Tibial artery (tissue), 4 donors: ENCODE measurements at regions not wholly inside any gene's neighbourhood (a gene's known extent, or its start where the extent isn't known, plus 50 kb on each side); places are given as distances from the start of the nearest gene placed in this dataset.
"Not testable (repeated sequence)": the region's sequence is repeated elsewhere in the genome, so short reads cannot be mapped to it uniquely, and the experiment has no call there.

ENCODE experiments used
- DNase-seq, 2 donors: peaks; one replicate each; pipeline ENCODE4 v3.0.0-alpha.2; 2019
- H3K27ac ChIP-seq, 2 donors: fragments of 200-600 bp; sonication (generic) in 1 of 2; 1 replicate in 1 of 2; 2 replicates in 1 of 2; pipeline ENCODE4 v1.5.1; 2018 to 2019; ENCODE audit warnings: mild to moderate bottlenecking in 1 of 2
- H3K27me3 ChIP-seq, 2 donors: fragments of 200-600 bp; sonication (generic) in 1 of 2; one replicate each; pipeline versions ENCODE4 v1.5.1 to v1.6.0; 2016 to 2019
- H3K36me3 ChIP-seq, 3 donors: fragments of 200-600 bp; sonication (generic) in 2 of 3; one replicate each; pipeline ENCODE4 v1.5.1; 2016 to 2019; ENCODE audit warnings: mild to moderate bottlenecking in 2 of 3
- H3K4me1 ChIP-seq, 4 donors: fragments of 200-600 bp; sonication (generic) in 2 of 4; 1 replicate in 3 of 4; 2 replicates in 1 of 4; pipeline ENCODE4 v1.5.1; 2016 to 2019
- H3K4me3 ChIP-seq, 2 donors: fragments of 200-600 bp; sonication (generic) in 1 of 2; 1 replicate in 1 of 2; 2 replicates in 1 of 2; pipeline ENCODE4 v1.5.1; 2018 to 2019; ENCODE audit warnings: mild to moderate bottlenecking in 2 of 2
- H3K9me3 ChIP-seq, 3 donors: fragments of 200-600 bp; sonication (generic) in 1 of 3; one replicate each; pipeline ENCODE4 v1.5.1; 2016 to 2019
- CTCF ChIP-seq, 2 experiments: fragments of 200-600 bp in 1 of 2; fragments of 450-650 bp in 1 of 2; IDR thresholded peaks; one replicate each; pipeline ENCODE4 v1.5.1; 2017 to 2019; ENCODE audit warnings: antibody characterized with exemption in 2 of 2, mild to moderate bottlenecking in 1 of 2, moderate library complexity in 1 of 2
- intact Hi-C: fragments of 100-400 bp; cut with DNase I; formaldehyde crosslinking; loops from one replicate; pipeline ENCODE4 v1.15.0; 2023; ENCODE audit warnings: low total_unique reads

DNA sequence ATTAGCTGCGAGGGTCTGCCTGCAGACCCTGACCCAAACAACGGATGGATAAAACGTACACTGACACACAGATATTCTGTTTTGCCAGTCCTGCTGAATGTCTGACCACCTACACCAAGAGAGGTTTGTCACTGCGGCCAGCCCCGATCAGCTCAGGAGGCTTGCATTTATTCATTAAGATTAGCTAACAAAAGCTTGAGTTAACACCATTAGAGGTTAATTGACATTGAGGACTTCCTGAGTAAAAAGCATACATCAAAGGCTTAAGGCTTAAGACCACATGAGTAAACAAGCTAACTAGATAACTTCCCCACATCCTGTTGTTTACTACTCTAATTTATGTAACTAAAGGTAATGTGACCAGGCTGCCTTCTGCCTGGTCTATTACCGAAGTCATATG is 198.1 kb upstream of the TRPC7 start:
- Histone ChIP-seq H3K9me3 (no peaks in the 10 kb centered on the region), H3K36me3 (no peaks in the 10 kb centered on the region), H3K27me3 (no peaks in the 10 kb centered on the region), H3K4me1 (no peaks in the 10 kb centered on the region), H3K4me3 (no peak overlapping the region), H3K27ac (no peak overlapping the region)
- TF ChIP-seq CTCF (IDR thresholded peaks at IDR 0.05), result no peak
- intact Hi-C loops, result loop anchor here (5.0 kb wide), 1 partner anchor 1219 kb away; no protein-coding TSS in a partner anchor
- no peak for DNase-seq

DNA sequence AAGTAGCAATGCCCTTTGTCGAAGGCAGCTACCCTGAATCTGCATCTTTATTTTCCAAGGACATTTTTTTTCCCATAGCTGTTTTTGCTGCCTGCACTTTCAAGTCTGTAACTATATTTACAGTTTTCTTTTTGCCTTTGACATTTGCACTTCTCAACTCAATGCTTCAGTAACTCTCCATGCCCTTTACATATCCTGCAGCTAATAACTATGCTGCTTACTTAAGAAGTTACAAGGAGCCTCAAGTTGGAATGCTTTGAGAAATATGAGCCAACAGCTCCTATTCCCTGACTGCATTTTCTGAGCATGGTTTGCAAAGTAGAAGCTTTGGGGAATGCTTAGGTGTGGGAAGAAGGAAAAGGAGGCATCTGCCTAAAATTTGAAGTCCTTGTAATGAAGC is 194.8 kb upstream of the TRPC7 start:
- H3K4me1 ChIP-seq, result no peaks in the 10 kb centered on the region
- intact Hi-C loops, result loop anchor here (5.0 kb wide), 1 partner anchor 1222 kb away; no protein-coding TSS in a partner anchor
- no peak for DNase-seq
- H3K36me3 ChIP-seq, result no peaks in the 10 kb centered on the region
- H3K9me3 ChIP-seq, result peaks cover 0 to 6% (median 0%) of the 10 kb centered on the region in 3 donors
- H3K4me3 ChIP-seq, result no peak overlapping the region
- no peaks in the 10 kb centered on the region for H3K27me3 ChIP-seq
- H3K27ac ChIP-seq, result no peak overlapping the region
- no peak for TF ChIP-seq CTCF (IDR thresholded peaks at IDR 0.05)

- intact Hi-C loops, result loop anchor here (5.0 kb wide), 1 partner anchor 1223 kb away; no protein-coding TSS in a partner anchor
These were observed 194.3 kb upstream of the TRPC7 start for GRCh38 chr5:136559651-136560050.

GRCh38 chr5:136547096-136547495 is 181.8 kb upstream of the TRPC7 start:
- H3K4me1 ChIP-seq, H3K36me3 ChIP-seq, DNase-seq, H3K27ac ChIP-seq, intact Hi-C loops, H3K27me3 ChIP-seq, H3K9me3 ChIP-seq, H3K4me3 ChIP-seq: not testable (repeated sequence)

More at GRCh38 chr5:136559651-136560050, 194.3 kb upstream of the TRPC7 start:
- H3K27ac ChIP-seq, result no peak overlapping the region
- no peaks in the 10 kb centered on the region for H3K4me1 ChIP-seq
- peaks cover 0 to 6% (median 0%) of the 10 kb centered on the region in 3 donors for H3K9me3 ChIP-seq
- TF ChIP-seq CTCF (IDR thresholded peaks at IDR 0.05), result no peak
- H3K27me3 ChIP-seq, result no peaks in the 10 kb centered on the region
- H3K4me3 ChIP-seq, result no peak overlapping the region
- no peaks in the 10 kb centered on the region for H3K36me3 ChIP-seq
- DNase-seq, result no peak

DNA sequence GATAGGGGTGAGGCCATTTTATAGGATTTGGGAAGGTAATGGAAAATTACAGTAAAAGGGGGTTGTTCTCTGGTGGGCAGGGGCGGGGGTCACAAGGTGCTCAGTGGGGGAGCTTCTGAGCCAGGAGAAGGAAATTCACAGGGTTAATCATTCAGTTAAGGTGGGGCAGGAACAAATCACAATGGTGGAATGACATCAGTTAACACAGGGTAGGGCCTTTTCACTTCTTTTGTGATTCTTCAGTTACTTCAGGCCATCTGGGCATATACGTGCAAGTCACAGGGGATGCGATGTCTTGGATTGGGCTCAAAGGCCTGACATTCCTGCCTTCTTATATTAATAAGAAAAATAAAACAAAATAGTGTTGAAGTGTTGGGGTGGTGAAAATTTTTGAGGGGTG is 181.1 kb upstream of the TRPC7 start:
- H3K4me3 ChIP-seq, H3K27me3 ChIP-seq, DNase-seq, H3K4me1 ChIP-seq, H3K36me3 ChIP-seq, H3K9me3 ChIP-seq, intact Hi-C loops, H3K27ac ChIP-seq: not testable (repeated sequence)

DNA sequence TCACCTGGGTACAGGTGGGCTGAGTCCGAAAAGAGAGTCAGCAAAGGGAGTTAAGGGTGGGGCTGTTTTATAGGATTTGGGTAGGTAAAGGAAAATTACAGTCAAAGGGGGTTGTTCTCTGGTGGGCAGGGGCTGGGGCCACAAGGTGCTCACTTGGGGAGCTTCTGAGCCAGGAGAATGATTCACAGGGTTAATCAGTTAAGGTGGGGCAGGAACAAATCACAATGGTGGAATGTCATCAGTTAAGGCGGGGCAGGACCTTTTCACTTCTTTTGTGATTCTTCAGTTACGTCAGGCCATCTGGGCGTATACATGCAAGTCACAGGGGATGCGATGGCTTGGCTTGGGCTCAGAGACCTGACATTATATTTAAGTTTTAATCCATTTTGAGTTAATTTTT is 179.7 kb upstream of the TRPC7 start:
- H3K27me3 ChIP-seq, H3K4me1 ChIP-seq, H3K27ac ChIP-seq, H3K9me3 ChIP-seq, DNase-seq, H3K36me3 ChIP-seq, intact Hi-C loops, H3K4me3 ChIP-seq: not testable (repeated sequence)

DNA sequence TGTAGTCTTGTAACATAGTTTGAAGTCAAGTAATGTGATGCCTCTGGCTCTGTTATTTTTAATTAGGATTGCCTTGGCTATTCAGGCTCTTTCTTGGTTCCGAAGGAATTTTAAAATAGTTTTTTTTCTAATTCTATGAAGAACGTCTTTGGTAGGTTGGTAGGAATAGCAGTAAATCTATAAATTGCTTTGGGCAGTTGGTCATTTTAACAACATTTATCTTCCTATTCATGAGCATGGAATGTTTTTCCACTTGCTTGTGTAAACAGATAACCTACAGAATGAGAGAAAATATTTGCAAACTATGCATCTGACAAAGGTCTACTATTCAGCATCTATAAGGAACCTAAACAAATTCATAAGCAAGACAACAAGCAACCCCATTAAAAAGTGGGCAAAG is 173.2 kb upstream of the TRPC7 start:
- no peaks in the 10 kb centered on the region for H3K9me3 ChIP-seq
- H3K4me1 ChIP-seq, result no peaks in the 10 kb centered on the region
- H3K27me3 ChIP-seq, result no peaks in the 10 kb centered on the region
- H3K4me3 ChIP-seq, result no peak overlapping the region
- intact Hi-C loops, result no loop called here
- TF ChIP-seq CTCF (IDR thresholded peaks at IDR 0.05), result no peak
- H3K36me3 ChIP-seq, result no peaks in the 10 kb centered on the region
- DNase-seq, result no peak
- H3K27ac ChIP-seq, result no peak overlapping the region
